SK-N-SH (cell line): ENCODE measurements at regions not wholly inside any gene's neighbourhood (a gene's known extent, or its start where the extent isn't known, plus 50 kb on each side); places are given as distances from the start of the nearest gene placed in this dataset.

ENCODE experiments used
- EZH2phosphoT487 ChIP-seq: fragments of 200-600 bp; sonication (generic); IDR thresholded peaks from 2 replicates; pipeline ENCODE4 v1.6.1; 2017; ENCODE audit warnings: low read depth, mixed run types, mild to moderate bottlenecking, antibody characterized with exemption, moderate library complexity, borderline replicate concordance
- RFX5 ChIP-seq: IDR thresholded peaks from 2 replicates; pipeline ENCODE4 v1.6.1; 2012; ENCODE audit warnings: mild to moderate bottlenecking, improper control_type of control experiment, low read length
- RXRA ChIP-seq: IDR thresholded peaks from 2 replicates; pipeline ENCODE4 v1.4.0; 2012; ENCODE audit warnings: low read depth, mild to moderate bottlenecking, borderline replicate concordance
- TF ChIP-seq, protein P1 (sequence below): fragments of 200-600 bp; sonication (generic); IDR thresholded peaks from 2 replicates; pipeline ENCODE4 v1.6.1; 2017; ENCODE audit warnings: antibody characterized with exemption, mild to moderate bottlenecking, moderate library complexity
- TF ChIP-seq, protein P2 (sequence below): IDR thresholded peaks from 2 replicates; pipeline ENCODE4 v1.6.1; 2012; ENCODE audit warnings: mild to moderate bottlenecking, low read depth, low read length, moderate library complexity

DNA sequence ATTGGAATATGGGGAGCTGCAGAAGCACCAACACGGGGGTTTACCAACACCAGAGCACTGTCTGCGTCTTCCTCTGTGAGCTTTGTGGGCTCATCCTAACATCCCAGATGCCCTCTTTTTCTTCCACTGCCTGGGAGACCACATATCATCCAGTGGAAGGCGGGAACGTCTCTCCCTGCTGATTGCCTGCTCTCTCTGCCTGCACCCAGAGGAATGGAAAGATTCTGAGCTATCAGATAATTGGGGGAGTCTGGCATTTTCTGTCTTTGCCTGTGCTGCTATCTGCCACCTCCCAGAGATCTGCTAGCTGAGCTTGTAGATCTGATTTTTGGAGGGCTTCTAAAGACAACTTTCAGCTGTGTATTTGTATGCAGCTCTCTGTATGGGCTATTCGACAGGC, 166.2 kb upstream of the PLXNA2 start:
- TF ChIP-seq, protein P1, sequence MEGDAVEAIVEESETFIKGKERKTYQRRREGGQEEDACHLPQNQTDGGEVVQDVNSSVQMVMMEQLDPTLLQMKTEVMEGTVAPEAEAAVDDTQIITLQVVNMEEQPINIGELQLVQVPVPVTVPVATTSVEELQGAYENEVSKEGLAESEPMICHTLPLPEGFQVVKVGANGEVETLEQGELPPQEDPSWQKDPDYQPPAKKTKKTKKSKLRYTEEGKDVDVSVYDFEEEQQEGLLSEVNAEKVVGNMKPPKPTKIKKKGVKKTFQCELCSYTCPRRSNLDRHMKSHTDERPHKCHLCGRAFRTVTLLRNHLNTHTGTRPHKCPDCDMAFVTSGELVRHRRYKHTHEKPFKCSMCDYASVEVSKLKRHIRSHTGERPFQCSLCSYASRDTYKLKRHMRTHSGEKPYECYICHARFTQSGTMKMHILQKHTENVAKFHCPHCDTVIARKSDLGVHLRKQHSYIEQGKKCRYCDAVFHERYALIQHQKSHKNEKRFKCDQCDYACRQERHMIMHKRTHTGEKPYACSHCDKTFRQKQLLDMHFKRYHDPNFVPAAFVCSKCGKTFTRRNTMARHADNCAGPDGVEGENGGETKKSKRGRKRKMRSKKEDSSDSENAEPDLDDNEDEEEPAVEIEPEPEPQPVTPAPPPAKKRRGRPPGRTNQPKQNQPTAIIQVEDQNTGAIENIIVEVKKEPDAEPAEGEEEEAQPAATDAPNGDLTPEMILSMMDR = no peak
- no peak for TF ChIP-seq RXRA
- no peak for TF ChIP-seq EZH2phosphoT487
- TF ChIP-seq, protein P2, sequence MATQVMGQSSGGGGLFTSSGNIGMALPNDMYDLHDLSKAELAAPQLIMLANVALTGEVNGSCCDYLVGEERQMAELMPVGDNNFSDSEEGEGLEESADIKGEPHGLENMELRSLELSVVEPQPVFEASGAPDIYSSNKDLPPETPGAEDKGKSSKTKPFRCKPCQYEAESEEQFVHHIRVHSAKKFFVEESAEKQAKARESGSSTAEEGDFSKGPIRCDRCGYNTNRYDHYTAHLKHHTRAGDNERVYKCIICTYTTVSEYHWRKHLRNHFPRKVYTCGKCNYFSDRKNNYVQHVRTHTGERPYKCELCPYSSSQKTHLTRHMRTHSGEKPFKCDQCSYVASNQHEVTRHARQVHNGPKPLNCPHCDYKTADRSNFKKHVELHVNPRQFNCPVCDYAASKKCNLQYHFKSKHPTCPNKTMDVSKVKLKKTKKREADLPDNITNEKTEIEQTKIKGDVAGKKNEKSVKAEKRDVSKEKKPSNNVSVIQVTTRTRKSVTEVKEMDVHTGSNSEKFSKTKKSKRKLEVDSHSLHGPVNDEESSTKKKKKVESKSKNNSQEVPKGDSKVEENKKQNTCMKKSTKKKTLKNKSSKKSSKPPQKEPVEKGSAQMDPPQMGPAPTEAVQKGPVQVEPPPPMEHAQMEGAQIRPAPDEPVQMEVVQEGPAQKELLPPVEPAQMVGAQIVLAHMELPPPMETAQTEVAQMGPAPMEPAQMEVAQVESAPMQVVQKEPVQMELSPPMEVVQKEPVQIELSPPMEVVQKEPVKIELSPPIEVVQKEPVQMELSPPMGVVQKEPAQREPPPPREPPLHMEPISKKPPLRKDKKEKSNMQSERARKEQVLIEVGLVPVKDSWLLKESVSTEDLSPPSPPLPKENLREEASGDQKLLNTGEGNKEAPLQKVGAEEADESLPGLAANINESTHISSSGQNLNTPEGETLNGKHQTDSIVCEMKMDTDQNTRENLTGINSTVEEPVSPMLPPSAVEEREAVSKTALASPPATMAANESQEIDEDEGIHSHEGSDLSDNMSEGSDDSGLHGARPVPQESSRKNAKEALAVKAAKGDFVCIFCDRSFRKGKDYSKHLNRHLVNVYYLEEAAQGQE = no peak
- TF ChIP-seq RFX5 = no peak
